ENCODE measurements at regions not wholly inside any gene's neighbourhood (a gene's known extent, or its start where the extent isn't known, plus 50 kb on each side); places are given as distances from the start of the nearest gene placed in this dataset.

GRCh38 chr2:12211326-12212175 lies 465.1 kb downstream of the LPIN1 start:
- Mint-ChIP-seq H3K4me1 (peaks cover 6% of the 10 kb centered on the region), H3K27me3 (ENCODE audit: insufficient read depth) (no peaks in the 10 kb centered on the region), H3K4me3 (no peak overlapping the region), H3K27ac (peak overlapping the region; percentile 13), H3K36me3 (ENCODE audit: low read depth) (no peaks in the 10 kb centered on the region), H3K9me3 (no peaks in the 10 kb centered on the region)
- TF ChIP-seq CTCF (conservative IDR thresholded peaks at IDR 0.05) = no peak
- 70 to 83% methylated on average over 2 to 3 of the region's 3 CpGs for WGBS, 2 experiments (ENCODE audit: insufficient coverage in 1 of 2, insufficient read length in 1 of 2)
- no peaks in the 10 kb centered on the region for H3K9me3 ChIP-seq (ENCODE audit: control insufficient read depth, low read length)
- no peaks in the 10 kb centered on the region for H3K27me3 ChIP-seq (ENCODE audit: control insufficient read depth, insufficient read depth, low read length, poor library complexity, severe bottlenecking)
- DNase-seq = no peak
- no peak overlapping the region for H3K27ac ChIP-seq (ENCODE audit: low read depth, low read length)
- no peaks in the 10 kb centered on the region for H3K36me3 ChIP-seq (ENCODE audit: control insufficient read depth, insufficient read depth, low read length)
- H3K4me1 ChIP-seq (ENCODE audit: control insufficient read depth, insufficient read depth, low read length) = peaks cover 6% of the 10 kb centered on the region
- peak overlapping the region; percentile 6 for H3K4me3 ChIP-seq (ENCODE audit: low read length)
- H3K9ac ChIP-seq (ENCODE audit: extremely low read depth, low read length, poor library complexity, severe bottlenecking) = no peak overlapping the region

- Histone ChIP-seq H3K27me3 (ENCODE audit: control insufficient read depth, insufficient read depth, low read length, poor library complexity, severe bottlenecking) (no peaks in the 10 kb centered on the region), H3K9me3 (ENCODE audit: control insufficient read depth, low read length) (no peaks in the 10 kb centered on the region), H3K27ac (ENCODE audit: low read depth, low read length) (no peak overlapping the region), H3K9ac (ENCODE audit: extremely low read depth, low read length, poor library complexity, severe bottlenecking) (no peak overlapping the region), H3K36me3 (ENCODE audit: control insufficient read depth, insufficient read depth, low read length) (no peaks in the 10 kb centered on the region), H3K4me3 (ENCODE audit: low read length) (no peak overlapping the region), H3K4me1 (ENCODE audit: control insufficient read depth, insufficient read depth, low read length) (peaks cover 6% of the 10 kb centered on the region)
- no peaks in the 10 kb centered on the region for H3K27me3 Mint-ChIP-seq (ENCODE audit: insufficient read depth)
- no peak overlapping the region for H3K4me3 Mint-ChIP-seq
- H3K4me1 Mint-ChIP-seq = peaks cover 6% of the 10 kb centered on the region
- no peaks in the 10 kb centered on the region for H3K9me3 Mint-ChIP-seq
- no peak overlapping the region for H3K27ac Mint-ChIP-seq
- no peak for TF ChIP-seq CTCF (conservative IDR thresholded peaks at IDR 0.05)
- H3K36me3 Mint-ChIP-seq (ENCODE audit: low read depth) = no peaks in the 10 kb centered on the region
- DNase-seq = no peak
- WGBS, 2 experiments (ENCODE audit: insufficient coverage in 1 of 2, insufficient read length in 1 of 2) = 85 to 92% methylated on average over 2 to 6 of the region's 6 CpGs
Measured at GRCh38 chr2:12212841-12213597, 466.6 kb downstream of the LPIN1 start.

- no peak for TF ChIP-seq CTCF (conservative IDR thresholded peaks at IDR 0.05)
- no peak overlapping the region for H3K27ac ChIP-seq (ENCODE audit: low read depth, low read length)
- H3K4me1 ChIP-seq (ENCODE audit: control insufficient read depth, insufficient read depth, low read length) = peaks cover 1% of the 10 kb centered on the region
- H3K4me1 Mint-ChIP-seq = no peaks in the 10 kb centered on the region
- no peaks in the 10 kb centered on the region for H3K9me3 Mint-ChIP-seq
- no peak overlapping the region for H3K4me3 Mint-ChIP-seq
- H3K9me3 ChIP-seq (ENCODE audit: control insufficient read depth, low read length) = no peaks in the 10 kb centered on the region
- DNase-seq = no peak
- H3K4me3 ChIP-seq (ENCODE audit: low read length) = no peak overlapping the region
- H3K27ac Mint-ChIP-seq = no peak overlapping the region
- WGBS, 2 experiments (ENCODE audit: insufficient coverage in 1 of 2, insufficient read length in 1 of 2) = 92% methylated on average over 1 of the region's 1 CpG; no CpG with 5 or more reads in 1 of the 2 experiments
- H3K36me3 ChIP-seq (ENCODE audit: control insufficient read depth, insufficient read depth, low read length) = no peaks in the 10 kb centered on the region
- H3K27me3 ChIP-seq (ENCODE audit: control insufficient read depth, insufficient read depth, low read length, poor library complexity, severe bottlenecking) = no peaks in the 10 kb centered on the region
- H3K36me3 Mint-ChIP-seq (ENCODE audit: low read depth) = no peaks in the 10 kb centered on the region
- no peaks in the 10 kb centered on the region for H3K27me3 Mint-ChIP-seq (ENCODE audit: insufficient read depth)
- H3K9ac ChIP-seq (ENCODE audit: extremely low read depth, low read length, poor library complexity, severe bottlenecking) = no peak overlapping the region
Measured at GRCh38 chr2:12217175-12217574, 470.7 kb downstream of the LPIN1 start.

Measured in endodermal cell (in vitro differentiated cells).